GM23338 (cell line): ENCODE measurements at regions not wholly inside any gene's neighbourhood (a gene's known extent, or its start where the extent isn't known, plus 50 kb on each side); places are given as distances from the start of the nearest gene placed in this dataset.

Experiments used
- ATAC-seq: fragments of 200-7000 bp; cut with Tn5 transposase; 3 replicates; pipeline ENCODE4 v1.9.1; 2020
- DNase-seq: peaks from one replicate; pipeline ENCODE4 v3.0.0-alpha.2; 2015; ENCODE audit warnings: low spot score
- H2AFZ ChIP-seq: fragments of 200-600 bp; sonication (generic); 2 replicates; pipeline ENCODE4 v1.8.0; 2016; ENCODE audit warnings: antibody characterized with exemption, mild to moderate bottlenecking, moderate library complexity
- H3F3A ChIP-seq: fragments of 200-600 bp; sonication (generic); replicated peaks from 2 replicates; pipeline ENCODE4 v1.8.0; 2017; ENCODE audit warnings: antibody characterized with exemption, mixed run types, low read depth
- H3K27ac ChIP-seq: fragments of 200-600 bp; sonication (generic); 2 replicates; pipeline ENCODE4 v1.6.1; 2016; ENCODE audit warnings: low read depth
- H3K27me3 ChIP-seq: fragments of 200-600 bp; sonication (generic); 2 replicates; pipeline ENCODE4 v1.8.0; 2016; ENCODE audit warnings: mild to moderate bottlenecking, mixed run types, moderate library complexity; ENCODE audit not compliant: insufficient read depth
- H3K36me3 ChIP-seq: fragments of 200-600 bp; sonication (generic); 2 replicates; pipeline ENCODE4 v1.8.0; 2016; ENCODE audit warnings: mild to moderate bottlenecking; ENCODE audit not compliant: insufficient read depth
- H3K4me1 ChIP-seq: fragments of 200-600 bp; sonication (generic); 2 replicates; pipeline ENCODE4 v1.8.0; 2016; ENCODE audit warnings: mild to moderate bottlenecking, moderate library complexity; ENCODE audit not compliant: insufficient read depth
- H3K4me2 ChIP-seq: fragments of 200-600 bp; sonication (generic); 2 replicates; pipeline ENCODE4 v1.7.1; 2017; ENCODE audit warnings: mixed run types
- H3K4me3 ChIP-seq: fragments of 200-600 bp; sonication (generic); 2 replicates; pipeline ENCODE4 v1.6.1; 2016; ENCODE audit warnings: mixed run types
- H3K79me2 ChIP-seq: fragments of 200-600 bp; sonication (generic); replicated peaks from 2 replicates; pipeline ENCODE4 v1.8.0; 2017; ENCODE audit warnings: mild to moderate bottlenecking; ENCODE audit not compliant: insufficient read depth
- H3K9me2 ChIP-seq: fragments of 200-600 bp; sonication (generic); 2 replicates; pipeline ENCODE4 v1.8.0; 2017; ENCODE audit not compliant: insufficient read depth
- H4K20me1 ChIP-seq: fragments of 200-600 bp; sonication (generic); replicated peaks from 2 replicates; pipeline ENCODE4 v1.8.0; 2017; ENCODE audit warnings: mild to moderate bottlenecking; ENCODE audit not compliant: insufficient read depth
- H3K27ac Mint-ChIP-seq: 2 replicates; pipeline ENCODE4 v1.8.0; 2020; ENCODE audit warnings: inconsistent platforms, mild to moderate bottlenecking, moderate library complexity, mixed read lengths
- H3K27me3 Mint-ChIP-seq: 3 replicates; pipeline ENCODE4 v1.8.0; 2022; ENCODE audit warnings: low read depth, mild to moderate bottlenecking, moderate library complexity, mixed read lengths, inconsistent platforms; ENCODE audit not compliant: insufficient read depth, poor library complexity
- H3K36me3 Mint-ChIP-seq: 3 replicates; pipeline ENCODE4 v1.8.0; 2021; ENCODE audit warnings: low read depth, mild to moderate bottlenecking, inconsistent platforms, moderate library complexity, mixed read lengths
- H3K4me1 Mint-ChIP-seq: 3 replicates; pipeline ENCODE4 v1.8.0; 2020; ENCODE audit warnings: mild to moderate bottlenecking, inconsistent platforms, mixed read lengths
- H3K4me3 Mint-ChIP-seq: 3 replicates; pipeline ENCODE4 v1.8.0; 2021; ENCODE audit warnings: moderate library complexity, mild to moderate bottlenecking, inconsistent platforms, mixed read lengths
- H3K9me3 Mint-ChIP-seq: 3 replicates; pipeline ENCODE4 v1.8.0; 2020; ENCODE audit warnings: moderate library complexity, mild to moderate bottlenecking, inconsistent platforms, mixed read lengths
- CREB1 ChIP-seq: fragments of 250-450 bp; sonication (Bioruptor Pico); IDR thresholded peaks from 2 replicates; pipeline ENCODE4 v1.5.0; 2020; ENCODE audit warnings: low read depth, mild to moderate bottlenecking, moderate library complexity
- ETS1 ChIP-seq: IDR thresholded peaks from 2 replicates; pipeline ENCODE4 v1.6.1; 2016; ENCODE audit warnings: antibody characterized with exemption
- EZH2phosphoT487 ChIP-seq: fragments of 200-600 bp; sonication (generic); IDR thresholded peaks from one replicate; pipeline ENCODE4 v1.8.1; 2018; ENCODE audit warnings: antibody characterized with exemption; ENCODE audit not compliant: unreplicated experiment
- JUNB ChIP-seq: IDR thresholded peaks from one replicate; pipeline ENCODE4 v1.6.1; 2016; ENCODE audit warnings: antibody characterized with exemption; ENCODE audit not compliant: unreplicated experiment
- NANOG ChIP-seq: IDR thresholded peaks from 2 replicates; pipeline ENCODE4 v1.6.1; 2016; ENCODE audit warnings: antibody characterized with exemption, borderline replicate concordance
- POLR2AphosphoS5 ChIP-seq: IDR thresholded peaks from 2 replicates; pipeline ENCODE4 v1.6.1; 2016; ENCODE audit warnings: antibody characterized with exemption, low read depth
- STAT1 ChIP-seq: IDR thresholded peaks from one replicate; pipeline ENCODE4 v1.6.1; 2016; ENCODE audit warnings: antibody characterized with exemption; ENCODE audit not compliant: unreplicated experiment
- ZNF114 ChIP-seq: fragments of 250-450 bp; sonication (Bioruptor Pico); IDR thresholded peaks from 2 replicates; pipeline ENCODE4 v1.5.0; 2020; ENCODE audit warnings: mild to moderate bottlenecking, moderate library complexity
- ZNF331 ChIP-seq: fragments of 250-450 bp; sonication (Bioruptor Pico); IDR thresholded peaks from 2 replicates; pipeline ENCODE4 v1.5.0; 2020; ENCODE audit warnings: low read depth, mild to moderate bottlenecking, moderate library complexity
- TF ChIP-seq, protein P1 (sequence below): IDR thresholded peaks from one replicate; pipeline ENCODE4 v1.6.1; 2018; ENCODE audit warnings: antibody characterized with exemption; ENCODE audit not compliant: unreplicated experiment
- TF ChIP-seq, protein P2 (sequence below): fragments of 250-450 bp; sonication (Bioruptor Pico); IDR thresholded peaks from 2 replicates; pipeline ENCODE4 v1.5.0; 2020; ENCODE audit warnings: mild to moderate bottlenecking, moderate library complexity

DNA sequence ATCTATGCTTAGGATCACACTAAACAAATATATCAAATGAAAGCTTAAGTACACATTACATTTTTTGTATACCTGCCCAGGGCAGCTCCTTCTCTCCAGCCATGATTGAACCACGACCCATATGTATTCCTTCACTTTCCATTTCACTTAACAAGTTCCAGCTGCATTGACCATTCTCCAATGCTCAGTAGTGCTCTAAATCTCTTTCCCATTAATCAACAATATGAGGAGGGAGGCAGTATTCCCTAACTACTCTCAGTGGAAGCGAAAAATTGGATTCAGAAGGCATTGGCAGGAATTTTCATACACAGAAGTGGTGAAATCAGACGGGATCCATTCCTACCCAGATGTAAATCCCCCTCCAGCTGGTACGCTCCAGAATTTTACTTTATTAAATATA lies 372.0 kb upstream of the LUZP2 start:
- Histone ChIP-seq H3K4me1 (no peaks in the 10 kb centered on the region), H3K27me3 (no peaks in the 10 kb centered on the region), H3K9me2 (no peaks in the 10 kb centered on the region), H3K79me2 (no peaks in the 10 kb centered on the region), H4K20me1 (no peaks in the 10 kb centered on the region), H3F3A (no peaks in the 10 kb centered on the region), H3K4me2 (no peak overlapping the region), H3K36me3 (no peaks in the 10 kb centered on the region), H2AFZ (no peak overlapping the region), H3K27ac (no peak overlapping the region), H3K4me3 (no peak overlapping the region)
- TF ChIP-seq EZH2phosphoT487 (no peak), ZNF114 (CRISPR knock-in tag) (no peak), ZNF331 (CRISPR knock-in tag) (no peak), JUNB (no peak), CREB1 (CRISPR knock-in tag) (no peak), STAT1 (no peak), ETS1 (no peak), NANOG (no peak), POLR2AphosphoS5 (no peak)
- TF ChIP-seq, protein P1, sequence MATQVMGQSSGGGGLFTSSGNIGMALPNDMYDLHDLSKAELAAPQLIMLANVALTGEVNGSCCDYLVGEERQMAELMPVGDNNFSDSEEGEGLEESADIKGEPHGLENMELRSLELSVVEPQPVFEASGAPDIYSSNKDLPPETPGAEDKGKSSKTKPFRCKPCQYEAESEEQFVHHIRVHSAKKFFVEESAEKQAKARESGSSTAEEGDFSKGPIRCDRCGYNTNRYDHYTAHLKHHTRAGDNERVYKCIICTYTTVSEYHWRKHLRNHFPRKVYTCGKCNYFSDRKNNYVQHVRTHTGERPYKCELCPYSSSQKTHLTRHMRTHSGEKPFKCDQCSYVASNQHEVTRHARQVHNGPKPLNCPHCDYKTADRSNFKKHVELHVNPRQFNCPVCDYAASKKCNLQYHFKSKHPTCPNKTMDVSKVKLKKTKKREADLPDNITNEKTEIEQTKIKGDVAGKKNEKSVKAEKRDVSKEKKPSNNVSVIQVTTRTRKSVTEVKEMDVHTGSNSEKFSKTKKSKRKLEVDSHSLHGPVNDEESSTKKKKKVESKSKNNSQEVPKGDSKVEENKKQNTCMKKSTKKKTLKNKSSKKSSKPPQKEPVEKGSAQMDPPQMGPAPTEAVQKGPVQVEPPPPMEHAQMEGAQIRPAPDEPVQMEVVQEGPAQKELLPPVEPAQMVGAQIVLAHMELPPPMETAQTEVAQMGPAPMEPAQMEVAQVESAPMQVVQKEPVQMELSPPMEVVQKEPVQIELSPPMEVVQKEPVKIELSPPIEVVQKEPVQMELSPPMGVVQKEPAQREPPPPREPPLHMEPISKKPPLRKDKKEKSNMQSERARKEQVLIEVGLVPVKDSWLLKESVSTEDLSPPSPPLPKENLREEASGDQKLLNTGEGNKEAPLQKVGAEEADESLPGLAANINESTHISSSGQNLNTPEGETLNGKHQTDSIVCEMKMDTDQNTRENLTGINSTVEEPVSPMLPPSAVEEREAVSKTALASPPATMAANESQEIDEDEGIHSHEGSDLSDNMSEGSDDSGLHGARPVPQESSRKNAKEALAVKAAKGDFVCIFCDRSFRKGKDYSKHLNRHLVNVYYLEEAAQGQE, result no peak
- TF ChIP-seq, protein P2, sequence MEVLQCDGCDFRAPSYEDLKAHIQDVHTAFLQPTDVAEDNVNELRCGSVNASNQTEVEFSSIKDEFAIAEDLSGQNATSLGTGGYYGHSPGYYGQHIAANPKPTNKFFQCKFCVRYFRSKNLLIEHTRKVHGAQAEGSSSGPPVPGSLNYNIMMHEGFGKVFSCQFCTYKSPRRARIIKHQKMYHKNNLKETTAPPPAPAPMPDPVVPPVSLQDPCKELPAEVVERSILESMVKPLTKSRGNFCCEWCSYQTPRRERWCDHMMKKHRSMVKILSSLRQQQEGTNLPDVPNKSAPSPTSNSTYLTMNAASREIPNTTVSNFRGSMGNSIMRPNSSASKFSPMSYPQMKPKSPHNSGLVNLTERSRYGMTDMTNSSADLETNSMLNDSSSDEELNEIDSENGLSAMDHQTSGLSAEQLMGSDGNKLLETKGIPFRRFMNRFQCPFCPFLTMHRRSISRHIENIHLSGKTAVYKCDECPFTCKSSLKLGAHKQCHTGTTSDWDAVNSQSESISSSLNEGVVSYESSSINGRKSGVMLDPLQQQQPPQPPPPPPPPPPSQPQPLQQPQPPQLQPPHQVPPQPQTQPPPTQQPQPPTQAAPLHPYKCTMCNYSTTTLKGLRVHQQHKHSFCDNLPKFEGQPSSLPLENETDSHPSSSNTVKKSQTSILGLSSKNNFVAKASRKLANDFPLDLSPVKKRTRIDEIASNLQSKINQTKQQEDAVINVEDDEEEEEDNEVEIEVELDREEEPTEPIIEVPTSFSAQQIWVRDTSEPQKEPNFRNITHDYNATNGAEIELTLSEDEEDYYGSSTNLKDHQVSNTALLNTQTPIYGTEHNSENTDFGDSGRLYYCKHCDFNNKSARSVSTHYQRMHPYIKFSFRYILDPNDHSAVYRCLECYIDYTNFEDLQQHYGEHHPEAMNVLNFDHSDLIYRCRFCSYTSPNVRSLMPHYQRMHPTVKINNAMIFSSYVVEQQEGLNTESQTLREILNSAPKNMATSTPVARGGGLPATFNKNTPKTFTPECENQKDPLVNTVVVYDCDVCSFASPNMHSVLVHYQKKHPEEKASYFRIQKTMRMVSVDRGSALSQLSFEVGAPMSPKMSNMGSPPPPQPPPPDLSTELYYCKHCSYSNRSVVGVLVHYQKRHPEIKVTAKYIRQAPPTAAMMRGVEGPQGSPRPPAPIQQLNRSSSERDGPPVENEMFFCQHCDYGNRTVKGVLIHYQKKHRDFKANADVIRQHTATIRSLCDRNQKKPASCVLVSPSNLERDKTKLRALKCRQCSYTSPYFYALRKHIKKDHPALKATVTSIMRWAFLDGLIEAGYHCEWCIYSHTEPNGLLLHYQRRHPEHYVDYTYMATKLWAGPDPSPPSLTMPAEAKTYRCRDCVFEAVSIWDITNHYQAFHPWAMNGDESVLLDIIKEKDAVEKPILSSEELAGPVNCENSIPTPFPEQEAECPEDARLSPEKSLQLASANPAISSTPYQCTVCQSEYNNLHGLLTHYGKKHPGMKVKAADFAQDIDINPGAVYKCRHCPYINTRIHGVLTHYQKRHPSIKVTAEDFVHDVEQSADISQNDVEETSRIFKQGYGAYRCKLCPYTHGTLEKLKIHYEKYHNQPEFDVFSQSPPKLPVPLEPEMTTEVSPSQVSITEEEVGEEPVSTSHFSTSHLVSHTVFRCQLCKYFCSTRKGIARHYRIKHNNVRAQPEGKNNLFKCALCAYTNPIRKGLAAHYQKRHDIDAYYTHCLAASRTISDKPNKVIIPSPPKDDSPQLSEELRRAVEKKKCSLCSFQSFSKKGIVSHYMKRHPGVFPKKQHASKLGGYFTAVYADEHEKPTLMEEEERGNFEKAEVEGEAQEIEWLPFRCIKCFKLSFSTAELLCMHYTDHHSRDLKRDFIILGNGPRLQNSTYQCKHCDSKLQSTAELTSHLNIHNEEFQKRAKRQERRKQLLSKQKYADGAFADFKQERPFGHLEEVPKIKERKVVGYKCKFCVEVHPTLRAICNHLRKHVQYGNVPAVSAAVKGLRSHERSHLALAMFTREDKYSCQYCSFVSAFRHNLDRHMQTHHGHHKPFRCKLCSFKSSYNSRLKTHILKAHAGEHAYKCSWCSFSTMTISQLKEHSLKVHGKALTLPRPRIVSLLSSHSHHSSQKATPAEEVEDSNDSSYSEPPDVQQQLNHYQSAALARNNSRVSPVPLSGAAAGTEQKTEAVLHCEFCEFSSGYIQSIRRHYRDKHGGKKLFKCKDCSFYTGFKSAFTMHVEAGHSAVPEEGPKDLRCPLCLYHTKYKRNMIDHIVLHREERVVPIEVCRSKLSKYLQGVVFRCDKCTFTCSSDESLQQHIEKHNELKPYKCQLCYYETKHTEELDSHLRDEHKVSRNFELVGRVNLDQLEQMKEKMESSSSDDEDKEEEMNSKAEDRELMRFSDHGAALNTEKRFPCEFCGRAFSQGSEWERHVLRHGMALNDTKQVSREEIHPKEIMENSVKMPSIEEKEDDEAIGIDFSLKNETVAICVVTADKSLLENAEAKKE (CRISPR knock-in tag), result no peak
- ATAC-seq (no peak), DNase-seq (no peak)
- H3K36me3 Mint-ChIP-seq, result no peaks in the 10 kb centered on the region
- H3K4me1 Mint-ChIP-seq, result no peaks in the 10 kb centered on the region
- H3K4me3 Mint-ChIP-seq, result no peak overlapping the region
- peaks cover 4% of the 10 kb centered on the region for H3K27me3 Mint-ChIP-seq
- H3K27ac Mint-ChIP-seq, result no peak overlapping the region
- H3K9me3 Mint-ChIP-seq, result no peaks in the 10 kb centered on the region
